ENCODE measurements at regions not wholly inside any gene's neighbourhood (a gene's known extent, or its start where the extent isn't known, plus 50 kb on each side); places are given as distances from the start of the nearest gene placed in this dataset.

- Histone ChIP-seq H3K79me2 (ENCODE audit: control insufficient read depth, insufficient read depth, low read length) (no peaks in the 10 kb centered on the region), H3K36me3 (ENCODE audit: control insufficient read depth in 2 of 2, extremely low read depth in 1 of 2, insufficient read depth in 2 of 2, low read length in 2 of 2) (no peaks in the 10 kb centered on the region), H2AFZ (ENCODE audit: low read depth, low read length) (no peak overlapping the region), H3K4me1 (ENCODE audit: control insufficient read depth, extremely low read depth, insufficient read depth, low read length) (no peaks in the 10 kb centered on the region), H3K27ac (ENCODE audit: insufficient read depth, low read depth, low read length) (no peak overlapping the region), H3K9ac (replicated peaks; ENCODE audit: extremely low read depth, insufficient read depth, low read length) (no peak overlapping the region), H3K4me2 (ENCODE audit: insufficient read depth, low read length) (peak overlapping the region; percentile 45), H3K4me3 (replicated peaks in 1 of 3; ENCODE audit: insufficient read depth in 1 of 3, low read depth in 1 of 3, low read length in 3 of 3) (no peak overlapping the region), H4K20me1 (replicated peaks; ENCODE audit: control insufficient read depth, extremely low read depth, insufficient read depth, low read length) (no peaks in the 10 kb centered on the region), H3K9me1 (replicated peaks; ENCODE audit: control insufficient read depth, extremely low read depth, insufficient read depth, low read length) (no peaks in the 10 kb centered on the region), H3K9me3 (replicated peaks; ENCODE audit: control insufficient read depth, insufficient read depth, low read length) (no peaks in the 10 kb centered on the region), H3K27me3 (ENCODE audit: control insufficient read depth in 2 of 2, insufficient read depth in 2 of 2, low read length in 2 of 2) (no peaks in the 10 kb centered on the region)
- dilution Hi-C loops (cut with MboI; ENCODE audit: extremely low pct_ligation_motif_present, low sequenced_read_pairs), result no loop called here
- no peak for TF ChIP-seq MYC (IDR thresholded peaks at IDR 0.05; ENCODE audit: low read depth, low read length)
- TF ChIP-seq POLR2AphosphoS5 (IDR thresholded peaks at IDR 0.05; ENCODE audit: insufficient read depth, low read depth, low read length), result no peak
- peak; percentile 55 to 65 for TF ChIP-seq CTCF (IDR thresholded peaks at IDR 0.05; ENCODE audit: extremely low read depth in 1 of 2, insufficient read depth in 1 of 2, low read depth in 1 of 2, low read length in 2 of 2)
- TF ChIP-seq POLR2A (IDR thresholded peaks at IDR 0.05; ENCODE audit: low read depth, low read length), result no peak
- TF ChIP-seq JUN (IDR thresholded peaks at IDR 0.05; ENCODE audit: borderline replicate concordance, insufficient read depth, insufficient read length, low read depth), result no peak
- CTCF ChIA-PET, result interaction anchor here (0.9 to 1.8 kb wide), 5 partner anchors 10 to 43 kb away, joined by 4 to 7 read pairs (median 6); no protein-coding TSS in a partner anchor
- POLR2A ChIA-PET, result no interaction called here
- BruUV-seq (replicated peaks), result no TSS peak
- intact Hi-C loops (cut with micrococcal nuclease), result loop anchor here (1.0 to 5.0 kb wide), 4 partner anchors 44 to 956 kb away; partner anchors contain the start of gene ADAMTS1
- FAIRE-seq, result peak; percentile 72
- peak; percentile 39 for DNase-seq (ENCODE audit: low read depth, low spot score)
Measured at GRCh38 chr21:27802816-27803475, 836.1 kb upstream of the ADAMTS5 start.

GRCh38 chr21:27799861-27800260, 833.0 kb upstream of the ADAMTS5 start:
- no peaks in the 10 kb centered on the region for H4K20me1 ChIP-seq (replicated peaks; ENCODE audit: control insufficient read depth, extremely low read depth, insufficient read depth, low read length)
- FAIRE-seq (no peak), DNase-seq (ENCODE audit: low read depth, low spot score) (no peak)
- H3K4me1 ChIP-seq (ENCODE audit: control insufficient read depth, extremely low read depth, insufficient read depth, low read length), result no peaks in the 10 kb centered on the region
- no peak overlapping the region for H3K9ac ChIP-seq (replicated peaks; ENCODE audit: extremely low read depth, insufficient read depth, low read length)
- no peak overlapping the region for H3K4me3 ChIP-seq (replicated peaks in 1 of 3; ENCODE audit: insufficient read depth in 1 of 3, low read depth in 1 of 3, low read length in 3 of 3)
- H3K9me3 ChIP-seq (replicated peaks; ENCODE audit: control insufficient read depth, insufficient read depth, low read length), result no peaks in the 10 kb centered on the region
- no TSS peak for BruUV-seq (replicated peaks)
- no peak for TF ChIP-seq EZH2 (IDR thresholded peaks at IDR 0.05; ENCODE audit: borderline replicate concordance, low read depth, low read length, severe bottlenecking)
- no peak for TF ChIP-seq MAX (IDR thresholded peaks at IDR 0.05; ENCODE audit: insufficient read depth, insufficient read length)
- TF ChIP-seq POLR2AphosphoS5 (IDR thresholded peaks at IDR 0.05; ENCODE audit: insufficient read depth, low read depth, low read length), result no peak
- TF ChIP-seq FOS (IDR thresholded peaks at IDR 0.05; ENCODE audit: borderline replicate concordance, insufficient read depth, low read length), result no peak
- no peak for TF ChIP-seq GATA2 (IDR thresholded peaks at IDR 0.05; ENCODE audit: insufficient read depth, insufficient read length, low read depth, low read length)
- no peak for TF ChIP-seq JUN (IDR thresholded peaks at IDR 0.05; ENCODE audit: borderline replicate concordance, insufficient read depth, insufficient read length, low read depth)
- no peak for TF ChIP-seq POLR2A (IDR thresholded peaks at IDR 0.05; ENCODE audit: low read depth, low read length)
- no peak for TF ChIP-seq CTCF (IDR thresholded peaks at IDR 0.05; ENCODE audit: extremely low read depth in 1 of 2, insufficient read depth in 1 of 2, low read depth in 1 of 2, low read length in 2 of 2)
- TF ChIP-seq MYC (IDR thresholded peaks at IDR 0.05; ENCODE audit: low read depth, low read length), result no peak
- ChIA-PET CTCF (interaction anchor here (2.0 kb wide), 1 partner anchor 13 kb away, joined by 6 read pairs; no protein-coding TSS in a partner anchor), POLR2A (no interaction called here)
- no peak overlapping the region for H3K4me2 ChIP-seq (ENCODE audit: insufficient read depth, low read length)
- H3K79me2 ChIP-seq (ENCODE audit: control insufficient read depth, insufficient read depth, low read length), result no peaks in the 10 kb centered on the region
- H3K36me3 ChIP-seq (ENCODE audit: control insufficient read depth in 2 of 2, extremely low read depth in 1 of 2, insufficient read depth in 2 of 2, low read length in 2 of 2), result no peaks in the 10 kb centered on the region
- no peak overlapping the region for H2AFZ ChIP-seq (ENCODE audit: low read depth, low read length)
- H3K27me3 ChIP-seq (ENCODE audit: control insufficient read depth in 2 of 2, insufficient read depth in 2 of 2, low read length in 2 of 2), result no peaks in the 10 kb centered on the region
- intact Hi-C loops (cut with micrococcal nuclease) (loop anchor here (5.0 kb wide), 2 partner anchors 98 to 953 kb away; partner anchors contain the start of gene ADAMTS1), dilution Hi-C loops (cut with MboI; ENCODE audit: extremely low pct_ligation_motif_present, low sequenced_read_pairs) (no loop called here)
- H3K27ac ChIP-seq (ENCODE audit: insufficient read depth, low read depth, low read length), result no peak overlapping the region
- no peaks in the 10 kb centered on the region for H3K9me1 ChIP-seq (replicated peaks; ENCODE audit: control insufficient read depth, extremely low read depth, insufficient read depth, low read length)
